DOHH2 (cell line): ENCODE measurements at regions not wholly inside any gene's neighbourhood (a gene's known extent, or its start where the extent isn't known, plus 50 kb on each side); places are given as distances from the start of the nearest gene placed in this dataset.

Source experiments
- H3F3A ChIP-seq: fragments of 200-600 bp; sonication (generic), shearing (Covaris generic); 2 replicates; pipeline ENCODE4 v1.6.0; 2016; ENCODE audit warnings: antibody characterized with exemption, mild to moderate bottlenecking; ENCODE audit not compliant: control insufficient read depth, insufficient read depth
- H3K27ac ChIP-seq: fragments of 200-600 bp; sonication (generic); 2 replicates; pipeline ENCODE4 v1.5.1; 2014; ENCODE audit warnings: low read depth, mild to moderate bottlenecking, low read length, moderate library complexity
- H3K27me3 ChIP-seq: fragments of 200-600 bp; sonication (generic); 2 replicates; pipeline ENCODE4 v1.6.1; 2014; ENCODE audit warnings: mild to moderate bottlenecking, low read length, mixed read lengths; ENCODE audit not compliant: control insufficient read depth
- H3K36me3 ChIP-seq: fragments of 200-600 bp; sonication (generic); 2 replicates; pipeline ENCODE4 v1.6.1; 2014; ENCODE audit warnings: mild to moderate bottlenecking, low read length, moderate library complexity, mixed read lengths; ENCODE audit not compliant: control insufficient read depth
- H3K4me1 ChIP-seq: fragments of 200-600 bp; sonication (generic); 2 replicates; pipeline ENCODE4 v1.6.1; 2014; ENCODE audit warnings: mild to moderate bottlenecking, low read length, mixed read lengths; ENCODE audit not compliant: control insufficient read depth
- H3K4me2 ChIP-seq: fragments of 200-600 bp; sonication (generic); 2 replicates; pipeline ENCODE4 v1.6.0; 2014; ENCODE audit warnings: mild to moderate bottlenecking, low read length, moderate library complexity
- H3K4me3 ChIP-seq: fragments of 200-600 bp; sonication (generic); 2 replicates; pipeline ENCODE4 v1.5.1; 2014; ENCODE audit warnings: mild to moderate bottlenecking, low read length, mixed read lengths
- H3K79me2 ChIP-seq: fragments of 200-600 bp; sonication (generic); 2 replicates; pipeline ENCODE4 v1.6.1; 2014; ENCODE audit warnings: mild to moderate bottlenecking, low read length, mixed read lengths; ENCODE audit not compliant: control insufficient read depth
- H3K9me2 ChIP-seq: fragments of 200-600 bp; sonication (generic); replicated peaks from 2 replicates; pipeline ENCODE4 v1.6.1; 2014; ENCODE audit warnings: mild to moderate bottlenecking, low read length, mixed read lengths; ENCODE audit not compliant: control insufficient read depth
- H3K9me3 ChIP-seq: fragments of 200-600 bp; sonication (generic); 2 replicates; pipeline ENCODE4 v1.6.1; 2014; ENCODE audit warnings: antibody characterized with exemption, low read length, mixed read lengths; ENCODE audit not compliant: control insufficient read depth, insufficient read depth
- H4K20me1 ChIP-seq: fragments of 200-600 bp; sonication (generic); 2 replicates; pipeline ENCODE4 v1.6.0; 2014; ENCODE audit warnings: low read depth, mild to moderate bottlenecking, antibody characterized with exemption, low read length, moderate library complexity; ENCODE audit not compliant: control insufficient read depth, insufficient read depth
- EZH2phosphoT487 ChIP-seq: fragments of 200-600 bp; sonication (generic); IDR thresholded peaks from 2 replicates; pipeline ENCODE4 v1.6.1; 2017; ENCODE audit warnings: borderline replicate concordance, mild to moderate bottlenecking, antibody characterized with exemption, low read length, moderate library complexity, mixed read lengths
- TF ChIP-seq, protein P1 (sequence below): fragments of 200-600 bp; sonication (generic); IDR thresholded peaks from one replicate; pipeline ENCODE4 v1.5.1; 2014; ENCODE audit warnings: antibody characterized with exemption, mild to moderate bottlenecking, low read depth, low read length; ENCODE audit not compliant: poor library complexity, severe bottlenecking

DNA sequence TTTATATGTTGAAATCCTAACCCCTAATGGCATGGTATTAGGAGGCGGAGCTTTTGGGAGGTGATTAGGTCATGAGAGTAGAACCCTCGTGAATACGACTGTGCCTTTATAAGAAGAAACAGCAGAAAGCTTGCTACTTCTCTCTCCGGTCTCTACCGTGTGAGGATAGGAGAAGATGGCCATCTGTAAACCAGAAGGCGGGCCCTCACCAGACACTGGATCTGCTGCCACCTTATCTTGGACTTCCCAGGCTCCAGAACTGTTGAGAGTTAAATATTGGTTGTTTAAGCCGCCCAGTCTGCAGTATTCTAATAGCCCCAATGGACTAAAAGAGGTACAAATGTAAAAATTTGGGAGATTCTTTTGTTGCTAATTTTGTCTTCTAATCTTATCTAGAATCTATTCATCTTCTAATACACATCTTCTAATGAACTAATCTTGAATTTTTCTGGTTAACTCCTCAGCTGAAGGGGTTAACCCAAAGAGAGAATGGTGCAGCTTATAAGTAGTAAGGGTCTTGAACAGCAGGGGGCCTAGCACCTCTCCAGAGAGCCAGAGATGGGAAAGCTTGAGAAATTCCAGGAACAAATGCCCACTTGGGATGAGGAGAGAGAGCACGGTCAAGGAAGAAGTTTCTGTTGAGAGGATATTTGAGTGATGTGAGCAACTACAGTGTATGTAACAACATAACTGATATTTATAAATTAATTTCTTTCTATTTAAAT is 264.0 kb upstream of the GRIP1 start:
- no peak overlapping the region for H3K4me2 ChIP-seq
- H3K9me2 ChIP-seq: no peaks in the 10 kb centered on the region
- no peaks in the 10 kb centered on the region for H3K79me2 ChIP-seq
- no peaks in the 10 kb centered on the region for H3K36me3 ChIP-seq
- H3K4me3 ChIP-seq: no peak overlapping the region
- TF ChIP-seq EZH2phosphoT487: no peak
- TF ChIP-seq, protein P1, sequence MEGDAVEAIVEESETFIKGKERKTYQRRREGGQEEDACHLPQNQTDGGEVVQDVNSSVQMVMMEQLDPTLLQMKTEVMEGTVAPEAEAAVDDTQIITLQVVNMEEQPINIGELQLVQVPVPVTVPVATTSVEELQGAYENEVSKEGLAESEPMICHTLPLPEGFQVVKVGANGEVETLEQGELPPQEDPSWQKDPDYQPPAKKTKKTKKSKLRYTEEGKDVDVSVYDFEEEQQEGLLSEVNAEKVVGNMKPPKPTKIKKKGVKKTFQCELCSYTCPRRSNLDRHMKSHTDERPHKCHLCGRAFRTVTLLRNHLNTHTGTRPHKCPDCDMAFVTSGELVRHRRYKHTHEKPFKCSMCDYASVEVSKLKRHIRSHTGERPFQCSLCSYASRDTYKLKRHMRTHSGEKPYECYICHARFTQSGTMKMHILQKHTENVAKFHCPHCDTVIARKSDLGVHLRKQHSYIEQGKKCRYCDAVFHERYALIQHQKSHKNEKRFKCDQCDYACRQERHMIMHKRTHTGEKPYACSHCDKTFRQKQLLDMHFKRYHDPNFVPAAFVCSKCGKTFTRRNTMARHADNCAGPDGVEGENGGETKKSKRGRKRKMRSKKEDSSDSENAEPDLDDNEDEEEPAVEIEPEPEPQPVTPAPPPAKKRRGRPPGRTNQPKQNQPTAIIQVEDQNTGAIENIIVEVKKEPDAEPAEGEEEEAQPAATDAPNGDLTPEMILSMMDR: no peak
- no peaks in the 10 kb centered on the region for H3K9me3 ChIP-seq
- H3K27me3 ChIP-seq: no peaks in the 10 kb centered on the region
- no peaks in the 10 kb centered on the region for H3K4me1 ChIP-seq
- no peaks in the 10 kb centered on the region for H4K20me1 ChIP-seq
- H3F3A ChIP-seq: no peaks in the 10 kb centered on the region
- no peak overlapping the region for H3K27ac ChIP-seq

DNA sequence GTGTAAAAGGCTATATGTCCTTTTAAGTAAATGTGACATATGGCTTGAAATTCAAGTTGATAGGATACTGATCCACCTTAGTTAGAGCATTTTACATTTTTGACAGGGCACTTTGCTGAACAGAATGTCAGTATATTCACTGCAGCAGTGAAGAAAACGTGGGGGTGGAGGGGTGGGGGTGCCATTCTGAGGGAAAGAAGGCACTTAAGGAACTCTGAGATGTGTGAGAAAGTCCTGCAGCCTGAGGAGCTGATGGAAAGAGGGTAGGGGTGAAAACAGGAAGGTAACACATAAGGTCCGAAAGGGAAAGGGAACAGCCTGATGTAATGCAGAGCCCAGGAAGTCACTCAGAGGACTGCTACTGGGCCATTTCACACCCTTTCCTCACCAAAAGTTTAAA is 265.5 kb upstream of the GRIP1 start:
- Histone ChIP-seq H3K27ac (no peak overlapping the region), H3K27me3 (no peaks in the 10 kb centered on the region), H3K4me1 (no peaks in the 10 kb centered on the region), H4K20me1 (no peaks in the 10 kb centered on the region), H3F3A (no peaks in the 10 kb centered on the region), H3K36me3 (no peaks in the 10 kb centered on the region), H3K9me2 (no peaks in the 10 kb centered on the region), H3K9me3 (no peaks in the 10 kb centered on the region), H3K4me3 (no peak overlapping the region), H3K4me2 (no peak overlapping the region), H3K79me2 (no peaks in the 10 kb centered on the region)
- TF ChIP-seq EZH2phosphoT487: no peak
- TF ChIP-seq, protein P1: no peak

DNA sequence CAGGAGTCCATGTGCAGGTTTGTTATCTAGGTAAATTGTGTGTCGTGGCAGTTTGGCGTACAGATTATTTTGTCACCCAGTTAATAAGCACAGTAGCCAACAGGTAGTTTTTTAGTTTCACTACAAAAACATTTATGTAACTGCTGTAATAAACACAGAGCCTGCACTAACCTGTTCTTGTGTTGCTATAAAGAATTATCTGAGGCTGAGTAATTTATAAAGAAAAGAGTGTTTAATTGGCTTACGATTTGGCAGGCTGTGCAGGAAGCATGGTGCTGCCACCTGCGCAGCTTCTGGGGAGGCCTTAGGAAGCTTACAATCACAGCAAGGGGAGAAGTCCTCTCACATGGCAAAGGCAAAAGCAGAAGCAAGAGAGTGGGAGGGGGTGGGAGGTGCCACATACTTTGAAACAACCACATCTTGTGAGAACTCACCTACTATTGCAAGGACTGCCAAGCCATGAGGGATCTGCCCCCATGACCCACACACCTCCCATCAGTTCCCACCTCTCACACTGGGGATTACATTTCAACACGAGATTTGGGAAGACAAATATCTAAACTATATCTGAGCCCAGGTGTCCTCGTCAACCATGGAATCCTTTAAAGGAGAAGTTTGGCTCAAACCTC is 266.4 kb upstream of the GRIP1 start:
- H3K4me2 ChIP-seq: no peak overlapping the region
- H3K4me1 ChIP-seq: no peaks in the 10 kb centered on the region
- no peaks in the 10 kb centered on the region for H4K20me1 ChIP-seq
- no peaks in the 10 kb centered on the region for H3K9me3 ChIP-seq
- H3K79me2 ChIP-seq: no peaks in the 10 kb centered on the region
- H3F3A ChIP-seq: no peaks in the 10 kb centered on the region
- H3K9me2 ChIP-seq: no peaks in the 10 kb centered on the region
- no peaks in the 10 kb centered on the region for H3K27me3 ChIP-seq
- TF ChIP-seq EZH2phosphoT487: no peak
- TF ChIP-seq, protein P1: no peak
- no peak overlapping the region for H3K4me3 ChIP-seq
- H3K36me3 ChIP-seq: no peaks in the 10 kb centered on the region
- no peak overlapping the region for H3K27ac ChIP-seq
